Esophagus muscularis mucosa (tissue), 3 donors: ENCODE measurements at regions not wholly inside any gene's neighbourhood (a gene's known extent, or its start where the extent isn't known, plus 50 kb on each side); places are given as distances from the start of the nearest gene placed in this dataset.

ENCODE experiments used
- CTCF ChIP-seq, 3 experiments: fragments of 200-600 bp in 2 of 3; fragments of 450-650 bp in 1 of 3; sonication (generic) in 2 of 3; IDR thresholded peaks; one replicate each; pipeline ENCODE4 v1.5.1; 2017 to 2019; ENCODE audit warnings: antibody characterized with exemption in 3 of 3, mild to moderate bottlenecking in 2 of 3, moderate library complexity in 1 of 3
- POLR2AphosphoS5 ChIP-seq, 2 donors: sonication (generic); formaldehyde crosslinking; IDR thresholded peaks; one replicate each; pipeline ENCODE4 v1.6.1; 2017; ENCODE audit warnings: antibody characterized with exemption in 2 of 2

- TF ChIP-seq POLR2AphosphoS5 (IDR thresholded peaks at IDR 0.05), result no peak
- TF ChIP-seq CTCF (IDR thresholded peaks at IDR 0.05), result no peak
Observed at GRCh38 chrX:46216406-46216805, 328.8 kb downstream of the ZNF674 start.
